ENCODE measurements at regions not wholly inside any gene's neighbourhood (a gene's known extent, or its start where the extent isn't known, plus 50 kb on each side); places are given as distances from the start of the nearest gene placed in this dataset.

DNA sequence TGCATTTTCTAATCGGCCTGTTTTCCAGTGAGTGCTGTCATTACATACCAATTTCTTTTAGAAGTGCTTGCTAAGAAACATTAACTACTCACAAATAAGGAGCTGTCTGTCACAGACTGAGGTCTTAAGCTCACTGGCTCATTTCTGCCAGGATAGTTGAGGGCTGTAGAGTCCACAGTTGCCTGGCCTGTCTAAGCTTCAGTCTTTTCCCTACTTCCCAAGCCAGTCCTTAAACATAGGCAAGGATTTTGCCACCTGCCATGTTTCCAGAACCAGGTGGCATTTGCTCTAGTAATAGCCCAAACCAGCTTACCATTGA lies 84.7 kb downstream of the LINC00237 start:
- no peaks in the 10 kb centered on the region for H3K36me3 ChIP-seq (ENCODE audit: insufficient read depth, low read length)
- no peaks in the 10 kb centered on the region for H3K4me1 Mint-ChIP-seq (ENCODE audit: low read depth, unreplicated experiment)
- no peaks in the 10 kb centered on the region for H3K36me3 Mint-ChIP-seq (ENCODE audit: low read depth, unreplicated experiment)
- no peak overlapping the region for H3K4me3 ChIP-seq (ENCODE audit: insufficient read depth, low read depth, low read length)
- no peak overlapping the region for H3K4me2 ChIP-seq (ENCODE audit: low read length)
- H3K9me3 Mint-ChIP-seq (ENCODE audit: unreplicated experiment) = peaks cover 2% of the 10 kb centered on the region
- no peak for TF ChIP-seq EZH2 (IDR thresholded peaks at IDR 0.05; ENCODE audit: insufficient read depth, low read length)
- no peak for TF ChIP-seq CTCF (IDR thresholded peaks at IDR 0.05; ENCODE audit: insufficient read depth, low read depth, low read length)
- no peaks in the 10 kb centered on the region for H3K4me1 ChIP-seq (ENCODE audit: insufficient read depth, low read length)
- no peaks in the 10 kb centered on the region for H3K9me3 ChIP-seq (ENCODE audit: insufficient read depth, low read depth, low read length)
- H3K79me2 ChIP-seq (ENCODE audit: insufficient read depth, low read length) = no peaks in the 10 kb centered on the region
- FAIRE-seq (no peak), DNase-seq (ENCODE audit: low read depth) (no peak)
- no peak overlapping the region for H3K27ac ChIP-seq (ENCODE audit: low read depth, low read length)
- no peak overlapping the region for H3K27ac Mint-ChIP-seq (ENCODE audit: unreplicated experiment)
- no peaks in the 10 kb centered on the region for H4K20me1 ChIP-seq (ENCODE audit: insufficient read depth, low read length)
- peaks cover 10% of the 10 kb centered on the region for H3K27me3 Mint-ChIP-seq (ENCODE audit: low read depth, unreplicated experiment)
- no peak overlapping the region for H2AFZ ChIP-seq (ENCODE audit: low read depth, low read length)
- no peak overlapping the region for H3K4me3 Mint-ChIP-seq (ENCODE audit: unreplicated experiment)
- no peak overlapping the region for H3K9ac ChIP-seq (ENCODE audit: low read length)
- H3K27me3 ChIP-seq (ENCODE audit: insufficient read depth, low read length) = no peaks in the 10 kb centered on the region

- no peaks in the 10 kb centered on the region for H3K4me1 ChIP-seq (ENCODE audit: insufficient read depth, low read length)
- FAIRE-seq = no peak
- H3K9ac ChIP-seq (ENCODE audit: low read length) = no peak overlapping the region
- Mint-ChIP-seq H3K27me3 (ENCODE audit: low read depth, unreplicated experiment) (peaks cover 10% of the 10 kb centered on the region), H3K36me3 (ENCODE audit: low read depth, unreplicated experiment) (no peaks in the 10 kb centered on the region), H3K4me1 (ENCODE audit: low read depth, unreplicated experiment) (no peaks in the 10 kb centered on the region), H3K27ac (ENCODE audit: unreplicated experiment) (no peak overlapping the region), H3K9me3 (ENCODE audit: unreplicated experiment) (peaks cover 2% of the 10 kb centered on the region), H3K4me3 (ENCODE audit: unreplicated experiment) (no peak overlapping the region)
- H3K27me3 ChIP-seq (ENCODE audit: insufficient read depth, low read length) = no peaks in the 10 kb centered on the region
- no peaks in the 10 kb centered on the region for H3K79me2 ChIP-seq (ENCODE audit: insufficient read depth, low read length)
- no peaks in the 10 kb centered on the region for H3K36me3 ChIP-seq (ENCODE audit: insufficient read depth, low read length)
- no peak overlapping the region for H2AFZ ChIP-seq (ENCODE audit: low read depth, low read length)
- TF ChIP-seq CTCF (IDR thresholded peaks at IDR 0.05; ENCODE audit: insufficient read depth, low read depth, low read length) = no peak
- no peak for TF ChIP-seq EZH2 (IDR thresholded peaks at IDR 0.05; ENCODE audit: insufficient read depth, low read length)
- H3K4me3 ChIP-seq (ENCODE audit: insufficient read depth, low read depth, low read length) = no peak overlapping the region
- H3K9me3 ChIP-seq (ENCODE audit: insufficient read depth, low read depth, low read length) = no peaks in the 10 kb centered on the region
- H3K4me2 ChIP-seq (ENCODE audit: low read length) = peak overlapping the region; percentile 36
- no peak for DNase-seq (ENCODE audit: low read depth)
- H3K27ac ChIP-seq (ENCODE audit: low read depth, low read length) = no peak overlapping the region
- no peaks in the 10 kb centered on the region for H4K20me1 ChIP-seq (ENCODE audit: insufficient read depth, low read length)
Observed at GRCh38 chr20:21020659-21021471, 85.3 kb downstream of the LINC00237 start.
